GM19351 (cell line): ENCODE measurements at regions not wholly inside any gene's neighbourhood (a gene's known extent, or its start where the extent isn't known, plus 50 kb on each side); places are given as distances from the start of the nearest gene placed in this dataset.
"Not testable (repeated sequence)": the region's sequence is repeated elsewhere in the genome, so short reads cannot be mapped to it uniquely, and the experiment has no call there.

ENCODE experiments used
- ATAC-seq: cut with Tn5 transposase; IDR thresholded peaks from one replicate; pipeline ENCODE4 v1.9.1; 2021; ENCODE audit warnings: mild to moderate bottlenecking, moderate library complexity; ENCODE audit not compliant: unreplicated experiment

GRCh38 chr9:89670801-89671434 lies 66.1 kb downstream of the GADD45G start:
- ATAC-seq = no peak

GRCh38 chr9:89674667-89675057 lies 69.8 kb downstream of the GADD45G start:
- no peak for ATAC-seq

GRCh38 chr9:89675058-89675742 lies 70.4 kb downstream of the GADD45G start:
- no peak for ATAC-seq

- no peak for ATAC-seq
These were observed 71.5 kb downstream of the GADD45G start for GRCh38 chr9:89676281-89676680.

- no peak for ATAC-seq
These were observed 73.0 kb downstream of the GADD45G start for GRCh38 chr9:89677702-89678395.

- no peak for ATAC-seq
These were observed 73.7 kb downstream of the GADD45G start for GRCh38 chr9:89678396-89679015.

GRCh38 chr9:89679016-89679415 lies 74.2 kb downstream of the GADD45G start:
- no peak for ATAC-seq

GRCh38 chr9:89679581-89679980 lies 74.8 kb downstream of the GADD45G start:
- no peak for ATAC-seq

- no peak for ATAC-seq
These were observed 76.0 kb downstream of the GADD45G start for GRCh38 chr9:89680547-89681467.

- ATAC-seq = not testable (repeated sequence)
These were observed 76.7 kb downstream of the GADD45G start for GRCh38 chr9:89681468-89681859.

- ATAC-seq = no peak
These were observed 78.8 kb downstream of the GADD45G start for GRCh38 chr9:89683626-89684025.

GRCh38 chr9:89684218-89684617 lies 79.4 kb downstream of the GADD45G start:
- no peak for ATAC-seq

- ATAC-seq = no peak
These were observed 80.3 kb downstream of the GADD45G start for GRCh38 chr9:89684912-89685636.

GRCh38 chr9:89685698-89686097 lies 80.9 kb downstream of the GADD45G start:
- ATAC-seq = no peak

GRCh38 chr9:89686126-89686525 lies 81.3 kb downstream of the GADD45G start:
- ATAC-seq = no peak

GRCh38 chr9:89686621-89687020 lies 81.8 kb downstream of the GADD45G start:
- no peak for ATAC-seq

- ATAC-seq = no peak
These were observed 82.4 kb downstream of the GADD45G start for GRCh38 chr9:89687188-89687587.

- no peak for ATAC-seq
These were observed 83.0 kb downstream of the GADD45G start for GRCh38 chr9:89687848-89688247.

GRCh38 chr9:89689321-89689720 lies 84.5 kb downstream of the GADD45G start:
- not testable (repeated sequence) for ATAC-seq

- peak; percentile 95 for ATAC-seq
These were observed 85.6 kb downstream of the GADD45G start for GRCh38 chr9:89690334-89690912.
